AG09319 (cell line): ENCODE measurements at regions not wholly inside any gene's neighbourhood (a gene's known extent, or its start where the extent isn't known, plus 50 kb on each side); places are given as distances from the start of the nearest gene placed in this dataset.

Experiments
- DNase-seq: peaks from one replicate; pipeline ENCODE4 v3.0.0-alpha.2; 2010; ENCODE audit warnings: low read depth; ENCODE audit errors: extremely low read depth
- CTCF ChIP-seq: IDR thresholded peaks from 2 replicates; pipeline ENCODE4 v1.5.1; 2011; ENCODE audit warnings: low read depth, mild to moderate bottlenecking, inconsistent platforms, low read length, moderate library complexity

GRCh38 chr14:97491697-97492096, 694.5 kb downstream of the VRK1 start:
- TF ChIP-seq CTCF: no peak
- no peak for DNase-seq

- no peak for TF ChIP-seq CTCF
Observed at GRCh38 chr14:97499790-97500481, 702.8 kb downstream of the VRK1 start.

GRCh38 chr14:97506626-97507025, 709.4 kb downstream of the VRK1 start:
- TF ChIP-seq CTCF: no peak
- DNase-seq: no peak

More at GRCh38 chr14:97499790-97500481, 702.8 kb downstream of the VRK1 start:
- no peak for DNase-seq

- DNase-seq: no peak
Observed at GRCh38 chr14:97513891-97514290, 716.7 kb downstream of the VRK1 start.

GRCh38 chr14:97517566-97518234, 720.5 kb downstream of the VRK1 start:
- no peak for DNase-seq
- TF ChIP-seq CTCF: no peak

More at GRCh38 chr14:97513891-97514290, 716.7 kb downstream of the VRK1 start:
- TF ChIP-seq CTCF: no peak

- no peak for TF ChIP-seq CTCF
- no peak for DNase-seq
Observed at GRCh38 chr14:97523936-97524335, 726.8 kb downstream of the VRK1 start.

- no peak for TF ChIP-seq CTCF
- no peak for DNase-seq
Observed at GRCh38 chr14:97524589-97525319, 727.6 kb downstream of the VRK1 start.
